GM19467 (cell line): ENCODE measurements at regions not wholly inside any gene's neighbourhood (a gene's known extent, or its start where the extent isn't known, plus 50 kb on each side); places are given as distances from the start of the nearest gene placed in this dataset.

Experiments
- ATAC-seq: cut with Tn5 transposase; IDR thresholded peaks from one replicate; pipeline ENCODE4 v1.9.1; 2021; ENCODE audit warnings: mild to moderate bottlenecking, moderate library complexity; ENCODE audit not compliant: unreplicated experiment

DNA sequence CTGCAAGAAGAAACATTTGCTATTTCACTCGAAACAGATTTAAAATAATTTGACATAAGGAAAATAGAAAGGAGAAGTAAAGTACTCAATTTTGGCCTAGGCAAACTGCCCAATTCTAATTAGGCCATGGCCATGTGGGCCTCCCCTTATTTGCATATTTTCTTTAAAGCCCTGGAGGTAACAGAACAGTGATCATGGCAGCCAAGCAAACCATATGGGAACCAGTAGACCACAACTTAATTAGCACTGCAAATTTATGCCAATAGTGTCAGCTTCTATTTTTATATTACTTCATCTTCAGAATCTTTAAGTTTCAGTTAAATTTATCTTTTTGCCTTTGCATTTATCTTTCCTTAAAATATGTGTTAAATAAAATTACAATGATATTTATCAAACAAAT is 63.3 kb upstream of the THSD7A start:
- ATAC-seq, result no peak

DNA sequence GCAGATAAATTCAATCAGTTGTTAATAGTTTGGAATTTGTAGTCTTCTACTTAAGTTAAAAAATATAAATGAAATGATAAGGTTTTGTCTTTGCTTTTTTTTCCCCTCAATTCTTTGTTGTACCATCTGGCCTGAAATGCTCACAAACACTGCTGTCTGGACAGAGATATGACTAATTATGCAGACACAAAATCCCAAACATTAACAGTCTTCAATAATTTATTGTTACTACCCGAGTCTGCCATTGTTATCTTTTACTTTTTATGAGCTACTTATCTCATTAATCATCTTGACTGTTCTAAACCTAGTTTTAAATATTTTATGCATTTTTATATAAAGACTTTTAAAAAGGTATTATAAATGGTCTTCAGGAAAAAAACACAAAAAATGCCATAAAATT is 64.7 kb upstream of the THSD7A start:
- ATAC-seq, result no peak

DNA sequence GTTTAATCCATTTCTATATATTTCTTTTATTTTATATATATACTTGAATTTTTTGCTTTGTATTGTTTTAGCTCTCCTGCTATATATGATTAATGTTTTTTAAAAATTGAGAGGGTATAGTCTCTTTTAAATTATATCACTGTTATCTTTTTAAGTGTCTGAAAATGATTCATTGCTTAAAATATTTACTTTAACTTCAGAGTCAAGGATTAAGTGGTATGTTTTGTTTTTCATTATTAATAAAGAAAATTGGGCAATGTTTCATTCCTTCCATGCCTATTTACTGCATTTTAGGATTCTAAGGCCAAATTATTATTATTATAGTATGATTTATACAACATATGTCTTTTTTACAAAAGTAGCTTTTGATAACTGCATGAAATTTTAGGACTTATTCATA is 67.2 kb upstream of the THSD7A start:
- no peak for ATAC-seq

GRCh38 chr7:11910253-11910652 is 78.3 kb upstream of the THSD7A start:
- no peak for ATAC-seq

GRCh38 chr7:11911900-11912299 is 79.9 kb upstream of the THSD7A start:
- ATAC-seq, result no peak

DNA sequence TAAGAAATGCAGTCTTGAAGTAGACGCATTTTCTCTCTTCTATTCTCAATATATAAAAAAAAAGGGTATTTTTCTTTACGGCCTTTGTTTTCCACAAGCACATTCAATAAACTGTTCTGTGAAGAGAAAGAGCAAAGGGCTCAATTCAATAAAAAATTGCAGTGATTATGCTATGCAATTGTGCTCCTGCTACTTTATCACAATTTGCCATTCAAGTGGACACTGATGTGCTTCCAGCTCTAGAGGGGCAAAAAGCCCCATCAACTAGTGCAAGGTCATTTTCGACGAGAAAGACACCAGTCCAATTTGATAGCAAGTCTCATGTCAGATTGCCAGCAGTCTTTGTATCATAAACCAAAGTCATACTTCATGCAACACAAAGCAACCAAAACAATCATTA is 82.6 kb upstream of the THSD7A start:
- ATAC-seq, result no peak

DNA sequence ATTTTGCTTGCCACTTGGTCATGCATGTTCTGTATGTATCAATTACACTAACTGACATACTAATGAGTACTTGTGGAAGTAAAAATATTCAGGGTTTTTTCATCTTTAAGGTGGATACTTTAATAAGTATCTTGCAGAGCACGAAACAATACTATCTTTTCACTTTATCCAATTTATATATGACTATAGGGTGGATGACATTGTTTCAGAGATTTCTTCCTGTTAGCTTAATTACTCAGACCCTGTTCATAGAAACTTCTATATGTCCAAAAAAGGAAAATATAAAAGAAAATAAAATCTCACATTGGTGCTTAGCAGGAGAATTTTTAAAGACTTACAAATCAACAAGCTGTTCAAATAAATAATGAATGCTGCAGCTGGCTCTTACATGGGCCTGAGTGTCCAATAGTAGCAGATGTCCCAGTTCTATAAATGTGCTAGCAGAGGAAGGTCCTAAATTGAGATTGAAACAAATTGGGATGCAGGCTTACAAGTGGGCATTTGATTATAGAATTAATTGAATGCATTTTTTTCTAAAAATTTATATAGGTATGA is 91.5 kb upstream of the THSD7A start:
- ATAC-seq, result no peak

GRCh38 chr7:11931307-11931706 is 99.3 kb upstream of the THSD7A start:
- no peak for ATAC-seq

DNA sequence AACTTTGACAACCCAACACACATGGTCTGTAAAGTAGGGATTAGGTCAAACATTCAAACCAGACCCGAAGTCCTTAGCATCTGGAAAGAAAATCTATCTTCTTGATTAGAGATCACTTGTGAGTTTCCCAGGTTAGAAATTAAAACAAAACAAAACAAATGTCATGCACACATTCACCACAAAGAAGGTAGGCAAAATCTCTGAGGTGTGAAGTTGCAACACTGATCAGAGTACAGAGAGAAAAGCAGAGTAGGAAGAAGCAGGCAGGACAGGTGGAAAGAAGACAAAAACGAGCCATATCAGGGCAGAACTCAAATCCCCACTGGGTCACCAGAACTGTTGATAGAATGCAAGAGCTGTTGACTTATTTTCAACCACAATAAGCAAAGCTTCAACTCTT is 102.8 kb upstream of the THSD7A start:
- ATAC-seq, result no peak

- ATAC-seq, result no peak
These were observed 103.9 kb upstream of the THSD7A start for GRCh38 chr7:11935905-11936304.

- no peak for ATAC-seq
These were observed 114.8 kb upstream of the THSD7A start for GRCh38 chr7:11946794-11947193.

DNA sequence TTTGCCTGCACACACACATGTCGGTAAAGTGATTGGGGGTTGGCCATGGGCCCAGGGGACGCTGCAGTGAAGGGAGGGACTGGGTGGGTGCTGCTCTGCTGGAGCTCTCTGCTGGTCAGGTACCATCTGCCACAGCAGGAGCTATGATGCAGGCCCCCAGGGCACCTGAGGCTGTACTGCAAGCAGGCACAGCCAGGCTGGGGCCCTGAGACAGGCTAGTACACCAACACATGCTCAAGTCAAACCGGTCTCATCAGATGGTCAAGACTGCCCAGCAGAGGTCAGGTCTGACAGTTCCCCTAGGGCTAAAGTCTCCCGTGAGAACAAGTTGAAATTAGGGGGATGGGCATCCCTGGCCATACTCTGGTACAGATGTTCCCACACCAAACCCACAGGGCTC is 118.3 kb upstream of the THSD7A start:
- no peak for ATAC-seq

GRCh38 chr7:11950942-11951341 is 118.9 kb upstream of the THSD7A start:
- no peak for ATAC-seq

- no peak for ATAC-seq
These were observed 119.9 kb upstream of the THSD7A start for GRCh38 chr7:11951909-11952308.

- ATAC-seq, result no peak
These were observed 121.0 kb upstream of the THSD7A start for GRCh38 chr7:11952972-11953371.

- no peak for ATAC-seq
These were observed 125.0 kb upstream of the THSD7A start for GRCh38 chr7:11956991-11957390.

DNA sequence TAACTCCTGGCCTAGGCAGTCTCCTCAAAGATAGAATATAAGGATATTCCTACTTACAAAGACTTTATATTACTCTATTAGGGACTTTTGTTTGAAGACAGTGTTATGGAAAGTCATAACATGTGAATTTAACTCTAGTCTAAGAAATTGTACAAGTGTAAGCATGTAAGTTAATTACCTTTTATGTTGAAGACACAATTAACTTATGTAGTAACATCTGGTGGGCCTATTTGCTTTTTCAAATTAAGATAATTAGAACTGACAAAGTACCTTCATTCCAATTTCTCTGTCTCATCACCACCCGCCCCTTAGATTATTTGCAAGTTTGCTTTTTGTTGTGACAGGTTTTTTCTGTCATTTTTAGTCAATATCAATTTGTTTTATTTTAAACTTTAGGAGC is 126.0 kb upstream of the THSD7A start:
- ATAC-seq, result no peak

- ATAC-seq, result no peak
These were observed 127.1 kb upstream of the THSD7A start for GRCh38 chr7:11959121-11959520.

DNA sequence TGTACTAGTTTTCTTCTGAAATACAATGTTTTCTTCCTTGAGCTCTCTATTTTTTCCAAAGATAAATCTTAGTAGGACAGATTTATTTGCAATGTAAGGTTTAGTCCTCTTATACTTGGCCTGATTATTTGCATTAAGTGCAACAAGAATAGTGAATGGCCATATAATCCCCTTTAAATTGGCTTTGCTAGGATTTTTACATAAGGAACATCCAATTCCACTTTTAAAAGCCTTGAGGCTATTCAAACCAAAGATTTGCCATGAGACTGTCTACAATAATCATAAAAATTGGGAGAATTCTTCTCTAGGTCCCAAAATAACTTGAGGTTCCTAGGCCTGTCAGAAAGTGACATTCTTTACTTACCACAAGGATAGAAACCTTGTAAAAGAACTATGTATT is 128.6 kb upstream of the THSD7A start:
- ATAC-seq, result no peak

GRCh38 chr7:11969643-11970042 is 137.6 kb upstream of the THSD7A start:
- no peak for ATAC-seq

GRCh38 chr7:11970132-11970531 is 138.1 kb upstream of the THSD7A start:
- ATAC-seq, result no peak

- no peak for ATAC-seq
These were observed 153.4 kb upstream of the THSD7A start for GRCh38 chr7:11985376-11985775.

DNA sequence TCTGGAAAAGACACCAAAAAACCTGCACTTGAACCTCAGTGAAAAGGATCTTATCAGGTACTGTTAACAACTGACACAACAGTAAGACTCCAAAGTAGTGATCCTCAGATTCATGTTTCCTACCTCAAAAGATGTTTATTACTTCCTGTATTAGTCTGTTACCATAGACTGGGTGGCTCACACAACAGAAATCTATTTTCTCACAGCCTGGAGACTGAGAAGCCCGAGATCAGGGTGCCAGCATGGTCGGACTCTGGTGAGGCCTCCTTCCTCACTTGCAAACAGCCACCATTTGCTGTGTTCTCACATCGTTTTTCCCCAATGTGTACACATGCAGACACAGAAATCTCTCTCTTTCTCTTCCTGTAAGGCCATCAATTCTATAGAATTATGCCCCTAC is 154.0 kb upstream of the THSD7A start:
- ATAC-seq, result no peak

- no peak for ATAC-seq
These were observed 156.2 kb upstream of the THSD7A start for GRCh38 chr7:11988186-11988585.
